Nephron progenitor cell (in vitro differentiated cells): ENCODE measurements at regions not wholly inside any gene's neighbourhood (a gene's known extent, or its start where the extent isn't known, plus 50 kb on each side); places are given as distances from the start of the nearest gene placed in this dataset.

ENCODE experiments used
- DNase-seq: peaks from one replicate; pipeline ENCODE4 v3.0.0; 2021
- H3K27ac Mint-ChIP-seq: 2 replicates; pipeline ENCODE4 v1.8.0; 2021; ENCODE audit warnings: mild to moderate bottlenecking, moderate library complexity, mixed read lengths
- H3K27me3 Mint-ChIP-seq: 2 replicates; pipeline ENCODE4 v1.8.0; 2021; ENCODE audit warnings: mild to moderate bottlenecking, low read depth, mixed read lengths; ENCODE audit not compliant: poor library complexity
- H3K36me3 Mint-ChIP-seq: 2 replicates; pipeline ENCODE4 v1.8.0; 2021; ENCODE audit warnings: low read depth, mixed read lengths
- H3K4me1 Mint-ChIP-seq: 2 replicates; pipeline ENCODE4 v1.8.0; 2021; ENCODE audit warnings: mixed read lengths
- H3K4me3 Mint-ChIP-seq: 2 replicates; pipeline ENCODE4 v1.8.0; 2021; ENCODE audit warnings: mild to moderate bottlenecking, moderate library complexity, mixed read lengths
- H3K9me3 Mint-ChIP-seq: 2 replicates; pipeline ENCODE4 v1.8.0; 2021; ENCODE audit warnings: mild to moderate bottlenecking, moderate library complexity, mixed read lengths
- TF ChIP-seq, protein P1 (sequence below): fragments of 200-600 bp; sonication (generic); IDR thresholded peaks from 2 replicates; pipeline ENCODE4 v1.5.0; 2021; ENCODE audit warnings: antibody characterized with exemption

- Mint-ChIP-seq H3K27ac (no peak overlapping the region), H3K27me3 (no peaks in the 10 kb centered on the region), H3K4me3 (no peak overlapping the region), H3K4me1 (no peaks in the 10 kb centered on the region), H3K36me3 (no peaks in the 10 kb centered on the region), H3K9me3 (no peaks in the 10 kb centered on the region)
- TF ChIP-seq, protein P1, sequence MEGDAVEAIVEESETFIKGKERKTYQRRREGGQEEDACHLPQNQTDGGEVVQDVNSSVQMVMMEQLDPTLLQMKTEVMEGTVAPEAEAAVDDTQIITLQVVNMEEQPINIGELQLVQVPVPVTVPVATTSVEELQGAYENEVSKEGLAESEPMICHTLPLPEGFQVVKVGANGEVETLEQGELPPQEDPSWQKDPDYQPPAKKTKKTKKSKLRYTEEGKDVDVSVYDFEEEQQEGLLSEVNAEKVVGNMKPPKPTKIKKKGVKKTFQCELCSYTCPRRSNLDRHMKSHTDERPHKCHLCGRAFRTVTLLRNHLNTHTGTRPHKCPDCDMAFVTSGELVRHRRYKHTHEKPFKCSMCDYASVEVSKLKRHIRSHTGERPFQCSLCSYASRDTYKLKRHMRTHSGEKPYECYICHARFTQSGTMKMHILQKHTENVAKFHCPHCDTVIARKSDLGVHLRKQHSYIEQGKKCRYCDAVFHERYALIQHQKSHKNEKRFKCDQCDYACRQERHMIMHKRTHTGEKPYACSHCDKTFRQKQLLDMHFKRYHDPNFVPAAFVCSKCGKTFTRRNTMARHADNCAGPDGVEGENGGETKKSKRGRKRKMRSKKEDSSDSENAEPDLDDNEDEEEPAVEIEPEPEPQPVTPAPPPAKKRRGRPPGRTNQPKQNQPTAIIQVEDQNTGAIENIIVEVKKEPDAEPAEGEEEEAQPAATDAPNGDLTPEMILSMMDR, result no peak
- no peak for DNase-seq
Measured at GRCh38 chr3:151985787-151986430, 112.5 kb downstream of the SUCNR1 start.

DNA sequence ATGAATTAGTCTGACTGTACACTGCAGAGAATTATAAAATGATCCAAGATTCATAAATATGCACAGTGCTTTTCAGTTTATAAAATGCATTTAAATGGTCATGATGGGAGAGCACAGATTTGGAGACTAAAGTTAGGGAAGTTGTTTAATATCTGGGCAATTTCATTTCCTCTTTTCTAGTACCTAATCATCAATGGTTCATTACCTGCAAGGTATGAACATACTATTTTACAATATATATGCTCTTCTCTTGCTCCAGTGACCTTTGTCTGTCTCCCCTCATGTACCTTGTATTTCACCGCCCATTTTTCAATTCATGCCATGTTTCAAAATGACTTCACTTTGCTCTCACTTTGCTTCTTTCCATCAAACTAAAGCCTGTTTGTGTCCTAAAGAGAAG is 114.5 kb downstream of the SUCNR1 start:
- no peaks in the 10 kb centered on the region for H3K36me3 Mint-ChIP-seq
- H3K27ac Mint-ChIP-seq, result no peak overlapping the region
- H3K27me3 Mint-ChIP-seq, result no peaks in the 10 kb centered on the region
- TF ChIP-seq, protein P1, result no peak
- no peak overlapping the region for H3K4me3 Mint-ChIP-seq
- no peak for DNase-seq
- no peaks in the 10 kb centered on the region for H3K9me3 Mint-ChIP-seq
- H3K4me1 Mint-ChIP-seq, result no peaks in the 10 kb centered on the region

GRCh38 chr3:151989621-151990020 is 116.2 kb downstream of the SUCNR1 start:
- Mint-ChIP-seq H3K4me3 (no peak overlapping the region), H3K4me1 (no peaks in the 10 kb centered on the region), H3K9me3 (no peaks in the 10 kb centered on the region), H3K27me3 (no peaks in the 10 kb centered on the region), H3K36me3 (no peaks in the 10 kb centered on the region), H3K27ac (no peak overlapping the region)
- TF ChIP-seq, protein P1, result no peak
- no peak for DNase-seq

GRCh38 chr3:151990696-151991376 is 117.4 kb downstream of the SUCNR1 start:
- no peak overlapping the region for H3K4me3 Mint-ChIP-seq
- no peak for DNase-seq
- H3K4me1 Mint-ChIP-seq, result no peaks in the 10 kb centered on the region
- TF ChIP-seq, protein P1, result no peak
- no peaks in the 10 kb centered on the region for H3K9me3 Mint-ChIP-seq
- H3K27me3 Mint-ChIP-seq, result no peaks in the 10 kb centered on the region
- no peaks in the 10 kb centered on the region for H3K36me3 Mint-ChIP-seq
- no peak overlapping the region for H3K27ac Mint-ChIP-seq

GRCh38 chr3:151992326-151993041 is 119.0 kb downstream of the SUCNR1 start:
- H3K36me3 Mint-ChIP-seq, result no peaks in the 10 kb centered on the region

More at GRCh38 chr3:151992326-151993041, 119.0 kb downstream of the SUCNR1 start:
- Mint-ChIP-seq H3K4me1 (no peaks in the 10 kb centered on the region), H3K4me3 (no peak overlapping the region), H3K27me3 (no peaks in the 10 kb centered on the region), H3K27ac (no peak overlapping the region), H3K9me3 (no peaks in the 10 kb centered on the region)
- no peak for DNase-seq
- TF ChIP-seq, protein P1, result no peak
